Nucleus accumbens (tissue), 56 donors: ENCODE measurements at regions not wholly inside any gene's neighbourhood (a gene's known extent, or its start where the extent isn't known, plus 50 kb on each side); places are given as distances from the start of the nearest gene placed in this dataset.
A peak's percentile ranks its signal among the peaks of the same experiment; 100 is the strongest.

Experiments used
- DNase-seq, 56 donors: peaks; one replicate each; lab custom pipeline; 2025; lab: John Stamatoyannopoulos, UW

DNA sequence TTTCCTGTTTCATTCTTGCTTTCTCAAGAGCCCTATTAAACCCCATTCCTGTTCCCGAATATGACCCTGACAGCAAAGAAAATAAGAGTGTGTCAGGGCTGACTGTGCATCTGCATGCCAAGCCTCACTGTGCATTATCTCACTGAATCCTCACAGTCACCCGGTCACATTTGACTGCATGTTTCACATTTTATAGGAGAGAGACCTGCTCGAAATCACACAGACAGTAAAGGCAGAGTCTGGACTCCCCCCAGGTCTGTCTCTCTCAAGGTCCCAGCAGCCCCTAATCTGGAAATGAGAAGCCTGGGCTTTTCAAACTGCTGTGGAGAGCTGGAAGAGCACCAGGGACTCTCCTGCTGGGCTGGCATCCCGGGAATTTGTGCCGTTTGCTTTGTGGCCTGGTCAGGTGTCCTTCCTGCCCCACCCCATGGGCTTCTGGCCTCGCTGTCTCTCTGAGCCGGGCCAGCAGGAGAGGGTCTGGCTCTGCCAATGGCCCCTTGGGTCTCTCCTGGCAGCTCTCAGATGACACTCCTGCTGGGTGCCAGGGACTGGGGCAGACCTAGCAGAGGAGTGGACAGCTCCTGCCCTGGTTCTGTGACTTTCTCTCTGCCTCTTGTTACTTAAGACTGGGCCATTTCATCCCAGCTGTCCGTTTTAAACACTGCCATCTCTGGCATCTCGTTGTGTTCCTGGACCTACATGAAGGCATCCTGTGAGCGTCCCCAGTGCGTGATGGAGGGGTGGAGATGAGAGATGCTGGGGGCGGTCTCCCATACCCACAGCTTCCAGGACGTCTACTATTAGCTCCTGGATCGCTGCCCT is 173.6 kb downstream of the ARHGAP12 start:
- peak in 3 of 56 donors; percentile 4 to 16 (median 7) for DNase-seq

DNA sequence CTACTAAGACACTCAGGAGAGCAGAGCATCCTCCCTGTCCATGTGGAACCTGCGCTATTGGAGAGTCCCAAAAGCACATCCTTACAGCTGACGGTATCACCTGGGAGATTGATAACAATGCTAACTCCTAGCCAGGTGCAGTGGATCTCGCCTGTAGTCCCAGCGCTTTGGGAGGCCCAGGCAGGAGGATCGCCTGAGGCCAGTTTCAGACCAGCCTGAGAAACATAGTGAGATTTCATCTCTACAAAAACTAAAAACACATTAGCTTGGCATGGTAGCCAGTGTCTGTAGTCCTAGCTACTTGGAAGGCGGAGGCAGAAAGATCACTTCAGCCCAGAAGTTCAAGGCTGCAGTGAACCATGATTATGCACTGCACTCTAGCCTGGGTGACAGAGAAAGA is 174.9 kb downstream of the ARHGAP12 start:
- DNase-seq, result no peak

DNA sequence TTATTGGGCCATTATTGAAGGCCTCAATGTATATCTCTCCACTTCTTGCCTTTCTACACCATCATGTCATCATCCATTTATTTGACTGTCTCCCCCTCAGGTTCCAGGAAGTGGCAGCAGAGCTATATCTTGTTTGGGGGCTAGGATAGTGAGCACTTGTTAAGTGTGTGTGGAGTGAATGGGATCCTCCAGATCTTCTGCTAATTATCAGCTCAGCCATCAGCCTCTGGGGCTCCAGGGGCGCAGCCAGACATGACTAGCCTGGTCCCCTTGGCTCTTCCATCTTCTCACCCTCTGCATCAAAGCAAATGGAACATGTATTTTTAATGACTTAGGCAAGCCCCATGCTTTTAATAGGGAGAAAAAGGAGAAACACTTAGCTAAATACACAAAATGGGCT is 176.5 kb downstream of the ARHGAP12 start:
- DNase-seq, result no peak

DNA sequence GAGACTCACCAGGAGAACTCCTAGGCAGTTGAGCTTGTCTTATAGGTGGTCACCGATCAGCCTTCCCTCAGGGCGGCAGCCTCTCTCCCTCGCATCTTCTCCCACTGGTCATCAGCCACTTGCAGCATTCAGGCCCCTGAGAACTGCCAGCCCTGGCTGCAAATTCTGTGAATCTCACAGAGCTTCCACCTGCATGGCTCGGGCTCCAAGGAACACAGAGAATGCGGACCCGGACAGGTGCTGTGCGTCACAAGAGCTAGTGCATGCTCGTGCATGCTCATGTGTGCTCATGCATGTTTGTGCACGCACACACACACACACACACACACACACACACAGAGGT is 176.9 kb downstream of the ARHGAP12 start:
- DNase-seq, result no peak

DNA sequence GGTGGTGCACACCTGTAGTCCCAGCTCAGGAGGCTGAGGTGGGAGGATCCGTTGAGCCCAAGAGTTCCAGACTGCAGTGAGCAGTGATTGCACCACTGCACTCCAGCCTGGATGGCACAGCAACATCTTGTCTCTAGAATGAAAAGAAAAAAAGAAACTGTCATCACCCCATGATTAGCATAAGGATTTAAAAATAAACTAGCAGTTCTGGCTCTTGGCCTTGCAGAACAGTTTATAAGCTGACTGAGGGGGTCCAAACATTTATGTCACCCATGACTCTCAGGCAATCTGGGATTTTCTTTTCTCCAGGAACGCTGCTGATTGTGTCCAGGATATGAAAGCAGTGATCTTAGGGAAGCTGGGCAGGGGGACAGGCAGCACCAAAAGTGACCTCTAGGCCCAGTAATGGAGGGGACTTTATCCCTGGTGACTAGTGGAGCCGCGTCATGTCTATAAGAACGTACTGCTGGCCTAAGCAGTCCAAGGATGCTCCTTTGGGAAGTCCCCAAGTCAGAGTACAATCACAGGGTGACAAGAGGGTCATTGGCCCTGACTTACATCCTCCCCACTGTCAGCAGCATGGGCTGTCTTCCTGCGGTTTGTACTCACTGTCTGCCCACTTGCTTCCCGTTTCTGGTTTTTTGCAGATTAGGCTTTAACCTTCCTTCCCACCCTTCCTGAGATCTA is 177.4 kb downstream of the ARHGAP12 start:
- DNase-seq, result peak in 5 of 56 donors; percentile 8 to 30 (median 17)

DNA sequence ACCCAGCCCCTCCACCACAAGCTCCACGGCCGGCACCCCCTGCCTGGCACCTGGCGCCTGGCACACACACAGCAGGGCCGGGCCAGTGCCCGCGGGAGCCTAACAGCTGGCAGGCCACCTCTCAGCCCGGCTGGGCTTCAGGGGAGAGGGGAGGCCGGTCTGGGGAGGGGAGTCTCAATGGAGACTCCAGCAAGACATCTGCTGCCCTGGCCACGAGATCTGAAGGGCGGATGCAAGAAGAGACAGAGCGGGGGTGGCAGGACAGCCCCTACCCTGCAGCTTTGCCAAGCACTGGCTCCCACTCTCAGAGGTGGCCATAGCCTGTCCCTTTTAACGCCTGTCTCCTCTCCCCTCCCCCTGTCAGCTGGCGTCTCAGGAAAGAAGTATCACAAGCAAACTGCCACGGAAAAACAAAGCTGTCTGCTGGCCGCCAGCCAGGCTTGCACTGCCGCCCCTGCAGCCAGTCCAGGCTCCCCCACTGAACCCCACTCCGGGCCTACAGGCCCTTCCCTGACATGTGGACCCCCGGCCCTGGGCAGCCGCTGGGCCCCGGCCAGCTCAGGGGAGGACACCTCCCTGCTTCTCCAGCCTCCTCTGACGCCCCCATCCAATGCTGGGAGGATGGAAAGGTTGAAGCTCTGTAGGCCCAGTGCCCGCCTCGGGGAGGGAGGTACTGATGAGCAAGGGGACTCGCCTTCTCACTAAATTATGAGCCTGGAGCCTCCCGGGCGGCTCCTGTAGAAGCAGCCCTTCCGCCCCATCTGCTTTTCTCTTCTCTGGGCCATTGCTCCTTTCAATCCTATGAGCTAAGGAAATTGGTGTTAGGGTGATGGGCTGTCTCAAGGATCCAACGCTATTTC is 178.4 kb downstream of the ARHGAP12 start:
- peak in 44 of 56 donors; percentile 16 to 74 (median 46) for DNase-seq

DNA sequence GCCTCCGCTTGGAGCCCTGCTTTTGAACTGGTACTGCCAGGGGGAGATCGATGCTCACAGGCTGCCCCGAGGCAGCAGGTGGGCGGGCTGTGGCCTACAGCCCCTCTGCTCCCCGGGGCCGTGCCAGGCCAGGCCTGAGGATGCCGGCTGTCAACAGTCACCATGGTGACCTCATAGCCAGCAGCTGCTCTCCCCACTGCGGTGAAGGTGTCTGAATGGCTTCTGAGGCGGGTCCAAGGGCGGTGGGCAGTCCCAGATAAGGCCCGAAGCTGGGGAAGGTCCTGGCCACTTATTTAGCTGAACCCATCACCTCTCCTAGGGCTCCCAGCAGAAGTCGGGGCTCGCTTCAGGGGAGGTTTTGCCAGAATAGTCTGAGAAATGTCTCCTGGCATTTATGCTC is 179.3 kb downstream of the ARHGAP12 start:
- peak in 3 of 56 donors; percentile 17 to 40 (median 36) for DNase-seq

DNA sequence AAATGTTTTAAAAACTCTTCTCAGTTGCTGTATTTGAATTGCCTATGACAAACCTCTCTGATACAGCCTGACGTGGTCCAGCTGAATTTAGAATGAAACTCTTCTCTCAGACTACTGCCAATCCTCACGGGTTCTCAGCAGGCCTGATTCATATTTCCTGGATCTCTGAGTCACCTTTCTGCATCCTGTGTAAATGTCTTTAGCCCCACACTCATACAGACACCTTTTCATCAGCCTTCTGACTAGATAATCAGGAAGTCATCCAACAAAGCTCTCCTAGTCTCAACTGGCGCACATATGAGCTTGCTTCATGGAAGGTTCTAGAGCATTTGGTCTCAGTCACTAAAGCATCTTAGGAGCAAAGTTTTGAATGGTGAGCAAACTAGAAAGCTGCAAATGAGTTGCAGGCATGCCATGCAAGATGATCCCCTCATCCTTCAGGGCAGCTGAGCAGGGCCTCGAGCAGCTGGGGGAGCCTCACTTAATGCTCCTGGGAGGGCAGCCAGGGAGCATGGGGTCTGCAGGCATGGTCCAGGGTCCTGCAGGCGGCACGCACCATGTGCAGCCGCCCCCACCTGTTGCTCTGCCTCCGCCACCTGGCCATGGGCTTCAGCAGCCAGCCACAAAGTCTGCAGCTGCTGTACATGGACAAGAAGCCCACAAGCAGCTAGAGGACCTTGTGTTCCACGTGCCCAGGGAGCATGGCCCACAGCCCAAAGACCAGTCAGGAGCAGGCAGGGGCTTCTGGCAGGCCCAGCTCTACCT is 182.8 kb downstream of the ARHGAP12 start:
- no peak for DNase-seq

DNA sequence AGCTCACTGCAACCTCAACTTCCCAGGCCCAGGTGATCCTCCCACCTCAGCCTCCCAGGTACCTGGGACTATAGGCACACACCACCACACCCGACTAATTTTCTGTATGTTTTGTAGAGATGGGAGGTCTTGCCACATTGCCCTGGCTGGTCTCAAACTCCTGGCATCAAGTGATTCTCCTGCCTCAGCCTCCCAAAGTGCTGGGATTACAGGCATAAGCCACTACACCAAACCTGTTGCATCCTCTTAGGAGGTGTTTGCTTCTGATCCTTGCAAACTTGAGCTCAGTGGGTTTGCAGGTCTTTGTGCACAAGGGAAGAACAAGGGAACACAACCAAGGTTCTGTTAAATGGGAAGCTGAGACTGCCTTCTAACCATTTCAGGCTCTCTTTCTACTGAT is 184.6 kb downstream of the ARHGAP12 start:
- no peak for DNase-seq

DNA sequence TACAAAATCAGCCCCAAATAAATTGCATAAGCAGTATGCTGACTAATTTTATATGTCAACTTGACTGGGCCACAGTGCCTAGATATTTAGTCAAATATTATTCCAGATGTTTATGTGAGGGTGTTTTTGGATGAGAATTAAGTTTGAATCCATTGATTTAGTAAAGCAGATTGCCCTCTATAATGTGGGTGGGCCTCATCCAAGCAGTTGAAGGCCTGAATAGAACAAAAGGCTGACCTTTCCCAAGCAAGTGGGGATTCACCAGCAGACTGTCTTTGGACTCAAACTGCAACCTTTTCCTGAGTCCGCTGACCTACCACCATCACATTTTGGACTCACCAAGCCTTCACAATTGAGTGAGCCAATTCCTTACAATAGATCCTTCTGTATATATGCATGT is 186.4 kb downstream of the ARHGAP12 start:
- DNase-seq, result no peak

DNA sequence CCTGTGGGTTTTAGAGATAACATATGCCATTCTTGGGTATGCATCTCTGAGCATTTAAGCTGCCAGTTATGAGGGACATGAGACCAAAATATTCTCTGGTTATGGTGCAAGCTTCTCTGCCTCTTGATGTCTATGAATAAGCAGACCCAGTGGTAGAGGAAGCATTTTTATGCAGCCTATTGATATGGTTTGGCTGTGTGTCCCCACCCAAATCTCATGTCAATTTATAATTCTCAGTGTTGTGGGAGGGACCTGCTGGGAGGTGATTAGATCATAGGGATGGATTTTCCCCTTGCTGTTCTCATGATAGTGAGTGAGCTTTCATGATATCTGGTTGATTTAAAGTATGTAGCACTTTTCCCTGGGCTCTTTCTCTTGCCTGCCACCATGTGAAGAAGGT is 187.2 kb downstream of the ARHGAP12 start:
- no peak for DNase-seq

DNA sequence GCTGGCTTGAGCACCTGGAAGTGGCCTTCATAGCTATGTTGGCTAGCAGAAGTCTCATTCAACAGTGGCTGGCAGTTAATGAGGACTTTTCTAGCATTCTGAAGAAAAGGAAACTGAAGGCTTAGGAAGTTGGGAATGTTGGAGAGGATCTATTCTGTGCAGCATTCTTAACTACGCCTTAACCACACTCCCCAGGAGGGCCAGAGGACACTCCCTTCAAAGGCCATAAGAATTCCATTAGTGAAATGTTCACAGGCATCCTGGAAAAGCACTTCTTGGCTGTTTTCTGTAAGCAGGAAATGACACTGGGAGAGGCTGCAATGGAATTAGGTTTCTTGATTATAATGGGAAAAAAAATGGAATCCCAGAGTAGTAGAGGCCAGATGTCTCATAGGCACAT is 188.9 kb downstream of the ARHGAP12 start:
- no peak for DNase-seq

DNA sequence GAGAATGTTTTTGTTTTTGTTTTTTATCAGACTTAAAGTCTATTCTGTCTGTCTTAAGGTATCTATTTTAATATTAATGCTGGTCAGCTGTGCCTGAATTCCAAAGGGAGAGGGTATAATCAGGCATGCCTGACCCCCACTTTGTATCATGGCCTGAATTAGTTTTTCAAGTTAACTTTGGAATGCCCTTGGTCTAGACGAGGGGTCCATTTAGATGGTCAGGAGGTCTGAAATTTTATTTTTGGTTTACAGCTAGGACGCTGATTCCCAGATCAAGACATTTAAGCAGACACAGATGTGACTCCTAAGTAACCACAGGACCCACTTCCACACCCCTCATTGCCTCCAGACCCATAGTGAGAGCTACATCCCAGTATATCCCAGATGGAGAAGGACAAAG is 189.5 kb downstream of the ARHGAP12 start:
- DNase-seq, result no peak

DNA sequence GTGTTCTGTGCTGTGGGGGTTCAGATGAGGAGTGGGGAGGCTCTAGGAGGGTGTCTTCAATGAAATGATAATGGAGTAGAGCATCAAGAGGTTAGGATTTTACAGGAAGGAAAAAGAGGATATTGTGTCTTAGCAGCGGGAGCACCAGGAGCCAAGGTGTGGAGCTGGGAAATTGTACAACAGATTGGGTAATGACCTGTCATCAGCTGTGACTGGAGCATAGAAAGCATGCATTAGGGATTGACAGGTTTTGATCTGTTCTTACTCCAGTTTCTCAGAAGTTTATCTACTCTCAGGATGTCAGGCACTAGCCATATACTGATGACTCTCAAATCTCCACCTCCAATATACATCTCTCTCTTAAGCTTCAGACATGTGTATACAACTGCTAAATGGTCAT is 196.9 kb downstream of the ARHGAP12 start:
- no peak for DNase-seq

DNA sequence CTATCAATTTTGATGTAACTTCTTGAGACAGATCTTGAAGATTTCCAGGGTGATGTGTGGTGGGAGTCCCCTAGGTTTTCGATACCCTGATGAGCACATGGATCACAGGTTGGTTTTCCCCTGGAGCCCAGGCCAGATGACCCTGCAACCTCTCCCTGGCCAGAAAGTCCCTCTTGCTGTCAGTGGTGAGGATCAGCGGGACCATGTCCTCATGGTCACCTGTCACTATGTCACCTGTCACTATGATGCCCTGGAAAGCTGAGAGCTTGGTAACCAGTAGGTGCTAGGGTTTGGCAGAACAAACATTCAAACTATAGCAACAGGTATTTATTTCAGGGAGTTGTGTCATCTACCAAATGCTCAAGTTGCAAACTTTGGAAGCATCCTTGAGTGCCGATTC is 197.9 kb downstream of the ARHGAP12 start:
- no peak for DNase-seq

DNA sequence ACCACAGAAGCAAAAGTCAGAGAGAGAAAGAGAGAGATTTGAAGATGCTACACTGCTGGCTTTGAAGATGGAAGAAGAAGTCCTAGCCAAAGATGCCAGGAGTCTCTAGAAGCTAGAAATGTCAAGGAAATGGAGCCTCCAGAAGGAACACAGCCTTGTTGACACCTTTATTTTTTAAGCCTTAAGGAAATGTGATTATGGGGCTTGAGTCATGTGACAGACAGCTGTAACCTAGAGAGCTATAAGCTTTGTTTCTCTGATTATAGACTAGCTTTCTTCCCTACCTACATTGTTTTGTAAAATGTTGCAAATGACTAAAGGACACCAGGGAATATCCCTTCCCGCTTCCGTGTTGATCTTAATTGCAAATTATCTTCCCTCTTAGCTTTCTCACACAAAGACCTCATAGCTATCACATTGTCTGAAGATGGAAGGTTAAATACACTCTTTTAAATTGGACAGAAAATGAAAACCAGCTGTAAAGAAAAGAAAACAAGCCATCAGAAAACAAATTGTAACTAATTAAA is 199.9 kb downstream of the ARHGAP12 start:
- no peak for DNase-seq

DNA sequence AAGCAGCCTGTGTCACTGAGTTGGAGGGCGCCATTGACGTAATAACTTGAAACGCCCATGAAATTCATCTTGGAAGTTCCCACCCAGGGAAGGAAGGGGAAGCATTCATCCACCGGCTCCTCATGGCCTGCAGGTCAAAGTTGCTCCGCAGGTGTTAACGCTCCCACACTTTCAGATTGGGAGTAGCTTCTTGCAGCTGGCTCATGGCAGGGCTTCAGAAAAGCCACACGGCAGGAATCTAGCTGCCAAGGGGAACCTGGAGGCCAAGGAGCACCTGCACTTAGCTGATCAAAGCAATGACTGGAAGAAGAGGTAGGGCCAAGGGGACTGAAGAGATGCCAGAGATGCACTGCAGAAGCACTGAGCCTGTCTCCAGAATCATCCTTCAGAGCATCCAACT is 203.2 kb downstream of the ARHGAP12 start:
- no peak for DNase-seq

DNA sequence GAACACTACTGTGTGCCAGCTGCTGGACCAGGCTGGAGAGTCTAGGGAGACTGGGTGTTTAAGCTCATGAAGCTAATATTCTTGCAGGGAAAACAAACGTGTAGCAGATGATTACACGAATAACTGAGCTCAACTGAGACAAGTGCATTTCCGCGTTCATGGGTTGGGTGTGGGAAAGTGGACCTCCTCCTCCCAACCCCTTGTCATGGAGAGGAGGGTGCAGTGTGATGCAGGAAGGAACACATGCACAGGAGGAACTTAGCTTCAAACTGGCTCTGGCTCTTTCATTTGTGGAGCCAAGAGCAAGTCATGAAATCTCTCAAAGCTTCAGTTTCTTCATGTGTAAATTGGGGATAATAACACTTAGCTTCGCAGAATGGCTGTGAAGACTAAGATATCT is 204.3 kb downstream of the ARHGAP12 start:
- DNase-seq, result no peak

DNA sequence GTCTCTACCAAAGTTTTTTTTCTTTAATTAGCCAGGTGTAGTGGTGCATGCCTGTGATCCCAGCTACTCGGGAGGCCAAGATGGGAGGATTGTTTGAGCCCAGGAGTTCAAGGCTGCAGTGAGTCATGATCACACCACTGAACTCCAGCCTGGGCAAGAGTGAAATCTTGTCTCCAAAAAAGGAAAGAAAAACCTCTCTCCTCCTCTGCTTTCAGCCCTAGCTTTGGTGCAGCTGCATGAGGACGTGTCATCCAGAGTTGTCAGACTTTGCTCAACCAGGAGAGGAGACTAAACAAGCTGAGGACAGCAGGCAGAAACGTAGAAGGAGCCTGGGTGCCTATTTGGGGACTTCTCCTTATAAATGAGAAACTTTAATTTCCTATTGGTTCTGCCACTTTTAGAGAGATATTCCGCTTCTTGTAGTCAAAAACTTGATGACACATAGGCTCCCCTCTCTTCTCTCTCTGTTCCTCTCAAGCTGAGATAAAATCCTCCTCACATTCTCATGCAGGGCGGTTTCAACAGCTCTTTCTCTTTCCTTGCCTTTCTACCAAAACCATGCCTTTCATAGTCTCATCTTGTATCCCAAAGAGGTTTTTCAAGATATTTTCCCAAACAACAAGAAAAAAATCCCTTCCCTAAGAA is 205.4 kb downstream of the ARHGAP12 start:
- no peak for DNase-seq

DNA sequence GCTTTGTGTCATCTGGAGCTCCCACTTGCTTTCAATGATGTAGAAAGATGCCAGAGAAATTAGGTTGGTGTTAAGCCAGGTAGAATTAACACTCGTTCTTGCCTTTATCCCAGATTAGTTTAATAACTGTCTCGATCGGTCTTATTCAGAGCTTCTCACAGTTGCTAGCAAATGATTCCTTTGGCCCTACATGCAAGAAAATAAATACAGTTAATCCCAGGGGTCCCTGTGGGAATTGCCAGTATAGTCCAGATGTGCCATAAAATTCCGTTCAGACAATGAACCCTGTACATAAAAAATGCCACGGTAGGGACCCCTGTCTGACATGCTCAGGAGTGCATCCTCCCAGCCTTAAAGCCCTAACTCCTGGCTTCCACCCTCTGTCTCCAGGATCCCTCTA is 207.5 kb downstream of the ARHGAP12 start:
- no peak for DNase-seq
